IMR-90 (cell line): ENCODE measurements at regions not wholly inside any gene's neighbourhood (a gene's known extent, or its start where the extent isn't known, plus 50 kb on each side); places are given as distances from the start of the nearest gene placed in this dataset.

Source experiments
- ATAC-seq: fragments of 200-7000 bp; cut with Tn5 transposase; 2 replicates; pipeline ENCODE4 v1.9.1; 2020; ENCODE audit warnings: low read depth, mild to moderate bottlenecking, moderate library complexity
- BruUV-seq: library from RNA; stranded (reverse); fragments of 400-500 nt; replicated peaks from 2 replicates; lab custom pipeline; 2021; lab: Mats Ljungman, UMichigan
- CTCF ChIA-PET: fragments of 300-600 bp; formaldehyde crosslinking; extraction: SDS; loops from one replicate; lab custom pipeline; 2021; ENCODE audit warnings: antibody characterized with exemption; lab: Yijun Ruan, JAX
- POLR2A ChIA-PET: fragments of 300-600 bp; sonication (Branson Sonifier 250); formaldehyde crosslinking; loops from one replicate; lab custom pipeline; 2022; ENCODE audit warnings: antibody characterized with exemption; ENCODE audit not compliant: unreplicated experiment; lab: Charles Lee
- DNase-seq: peaks from one replicate; pipeline ENCODE4 v3.0.0; 2013
- H2AFZ ChIP-seq: replicated peaks from 2 replicates; pipeline ENCODE3; 2013; ENCODE audit warnings: low read length, mild to moderate bottlenecking; ENCODE audit not compliant: poor library complexity
- H2AK5ac ChIP-seq: 2 replicates; pipeline ENCODE4 v1.6.1; 2013; ENCODE audit warnings: low read depth, low read length, inconsistent platforms
- H2AK9ac ChIP-seq: replicated peaks from 2 replicates; pipeline ENCODE3; 2013; ENCODE audit warnings: mild to moderate bottlenecking, low read depth, low read length, moderate library complexity; ENCODE audit not compliant: poor library complexity
- H2BK120ac ChIP-seq: 2 replicates; pipeline ENCODE4 v1.6.1; 2013; ENCODE audit warnings: low read depth, low read length, inconsistent platforms
- H2BK15ac ChIP-seq: 3 replicates; pipeline ENCODE4 v1.6.1; 2013; ENCODE audit warnings: low read depth, low read length, inconsistent platforms
- H2BK20ac ChIP-seq: 2 replicates; pipeline ENCODE4 v1.6.1; 2013; ENCODE audit warnings: low read depth, mild to moderate bottlenecking, inconsistent platforms, low read length, moderate library complexity
- H2BK5ac ChIP-seq: 2 replicates; pipeline ENCODE4 v1.6.1; 2013; ENCODE audit warnings: mild to moderate bottlenecking, low read depth, low read length, inconsistent platforms; ENCODE audit not compliant: poor library complexity, severe bottlenecking
- H3K14ac ChIP-seq: replicated peaks from 2 replicates; pipeline ENCODE4 v1.6.1; 2013; ENCODE audit warnings: low read depth, low read length, inconsistent platforms
- H3K18ac ChIP-seq: 2 replicates; pipeline ENCODE4 v1.6.1; 2013; ENCODE audit warnings: low read depth, low read length, control low read depth
- H3K23ac ChIP-seq: 2 replicates; pipeline ENCODE4 v1.6.1; 2013; ENCODE audit warnings: low read depth, low read length, inconsistent platforms
- H3K27ac ChIP-seq: 2 replicates; pipeline ENCODE4 v1.5.1; 2013; ENCODE audit warnings: mild to moderate bottlenecking, control low read depth, low read length; ENCODE audit not compliant: insufficient read depth
- H3K27me3 ChIP-seq: 2 replicates; pipeline ENCODE4 v1.6.1; 2013; ENCODE audit warnings: low read length; ENCODE audit not compliant: control insufficient read depth, insufficient read depth
- H3K36me3 ChIP-seq: 2 replicates; pipeline ENCODE4 v1.6.1; 2013; ENCODE audit warnings: low read length, mixed read lengths; ENCODE audit not compliant: control insufficient read depth, insufficient read depth
- H3K4ac ChIP-seq: 2 replicates; pipeline ENCODE4 v1.6.1; 2013; ENCODE audit warnings: low read depth, low read length, inconsistent platforms
- H3K4me1 ChIP-seq: 2 replicates; pipeline ENCODE4 v1.6.1; 2013; ENCODE audit warnings: low read length, mixed read lengths; ENCODE audit not compliant: control insufficient read depth, insufficient read depth
- H3K4me2 ChIP-seq: 2 replicates; pipeline ENCODE4 v1.6.1; 2013; ENCODE audit warnings: low read depth, mild to moderate bottlenecking, control low read depth, low read length, moderate library complexity
- H3K4me3 ChIP-seq: 2 replicates; pipeline ENCODE4 v1.5.1; 2013; ENCODE audit warnings: low read depth, mild to moderate bottlenecking, control low read depth, low read length, moderate library complexity; ENCODE audit not compliant: insufficient read depth
- H3K56ac ChIP-seq: 2 replicates; pipeline ENCODE4 v1.6.1; 2013; ENCODE audit warnings: low read length, inconsistent platforms; ENCODE audit not compliant: insufficient read depth; ENCODE audit errors: extremely low read depth
- H3K79me1 ChIP-seq, 2 experiments: 2 replicates each; pipeline ENCODE4 v1.6.1; 2013; ENCODE audit warnings: low read length in 2 of 2, inconsistent platforms in 1 of 2, low read depth in 1 of 2
- H3K9ac ChIP-seq: 2 replicates; pipeline ENCODE4 v1.6.1; 2013; ENCODE audit warnings: low read depth, low read length, control low read depth
- H3K9me1 ChIP-seq: 2 replicates; pipeline ENCODE4 v1.6.1; 2013; ENCODE audit warnings: low read length, inconsistent platforms; ENCODE audit not compliant: insufficient read depth
- H3K9me3 ChIP-seq: 2 replicates; pipeline ENCODE4 v1.6.1; 2013; ENCODE audit warnings: low read length; ENCODE audit not compliant: control insufficient read depth, insufficient read depth
- H4K20me1 ChIP-seq: 2 replicates; pipeline ENCODE4 v1.6.1; 2013; ENCODE audit warnings: low read length, inconsistent platforms; ENCODE audit not compliant: insufficient read depth
- H4K5ac ChIP-seq: 2 replicates; pipeline ENCODE4 v1.6.1; 2013; ENCODE audit warnings: mild to moderate bottlenecking, low read depth, low read length, control low read depth
- H4K8ac ChIP-seq, 2 experiments: 2 replicates each; pipeline ENCODE4 v1.6.1; 2013; ENCODE audit warnings: low read depth in 2 of 2, low read length in 2 of 2, control low read depth in 1 of 2, inconsistent platforms in 1 of 2
- H4K91ac ChIP-seq: 2 replicates; pipeline ENCODE4 v1.6.1; 2013; ENCODE audit warnings: low read depth, low read length, inconsistent platforms; ENCODE audit not compliant: insufficient read depth
- BHLHE40 ChIP-seq: fragments of 150-350 bp; IDR thresholded peaks from 2 replicates; pipeline ENCODE4 v1.6.1; 2016; ENCODE audit warnings: mild to moderate bottlenecking, low read depth, low read length
- CHD1 ChIP-seq: IDR thresholded peaks from 2 replicates; pipeline ENCODE4 v1.6.1; 2012; ENCODE audit warnings: low read depth, low read length, improper control_type of control experiment
- MAFK ChIP-seq: IDR thresholded peaks from 2 replicates; pipeline ENCODE4 v1.6.1; 2012; ENCODE audit warnings: low read depth, low read length, improper control_type of control experiment
- MXI1 ChIP-seq: IDR thresholded peaks from 2 replicates; pipeline ENCODE4 v1.6.1; 2012; ENCODE audit warnings: low read depth, mild to moderate bottlenecking, low read length, moderate library complexity, borderline replicate concordance
- POLR2A ChIP-seq: IDR thresholded peaks from 2 replicates; pipeline ENCODE4 v1.6.1; 2012; ENCODE audit warnings: mild to moderate bottlenecking, low read depth, low read length
- RAD21 ChIP-seq: IDR thresholded peaks from 2 replicates; pipeline ENCODE4 v1.6.1; 2012; ENCODE audit warnings: low read length, improper control_type of control experiment
- RCOR1 ChIP-seq: IDR thresholded peaks from 2 replicates; pipeline ENCODE4 v1.6.1; 2012; ENCODE audit warnings: mild to moderate bottlenecking, low read length, improper control_type of control experiment; ENCODE audit not compliant: insufficient replicate concordance
- SMC3 ChIP-seq: fragments of 150-350 bp; IDR thresholded peaks from 2 replicates; pipeline ENCODE4 v1.6.1; 2016; ENCODE audit warnings: low read depth, mild to moderate bottlenecking, antibody characterized with exemption, low read length, moderate library complexity
- WGBS, 2 experiments: methylation state at CpG; one replicate each; pipeline versions ENCODE4 v1.1.5 to v1.1.7; 2013; ENCODE audit warnings: missing lambda C conversion rate in 2 of 2; ENCODE audit not compliant: insufficient read length in 1 of 2; ENCODE audit errors: extremely low coverage in 2 of 2; 5-methylcytosine and 5-hydroxymethylcytosine counted together
- dilution Hi-C: fragments of 300-500 bp; cut with HindIII; formaldehyde crosslinking; loops from one replicate; pipeline ENCODE4 v1.14.3; 2018; ENCODE audit warnings: low sequenced_read_pairs; ENCODE audit not compliant: unreplicated experiment
- in situ Hi-C: fragments of 300-500 bp; cut with MboI; formaldehyde crosslinking; loops from 3 replicates; pipeline ENCODE4 v1.14.3; 2019; ENCODE audit warnings: low sequenced_read_pairs, inconsistent platforms, mixed read lengths
- intact Hi-C: fragments of 100-400 bp; cut with micrococcal nuclease; formaldehyde crosslinking; loops from 2 replicates; pipeline ENCODE4 v1.10.0; 2022
- TF ChIP-seq, protein P1 (sequence below): fragments of 150-350 bp; IDR thresholded peaks from 2 replicates; pipeline ENCODE4 v1.6.1; 2016; ENCODE audit warnings: low read depth, mild to moderate bottlenecking, low read length, moderate library complexity, borderline replicate concordance
- TF ChIP-seq, protein P2 (sequence below): conservative IDR thresholded peaks from 2 replicates; pipeline ENCODE4 v1.5.1; 2012; ENCODE audit warnings: mild to moderate bottlenecking, low read depth, low read length, improper control_type of control experiment

DNA sequence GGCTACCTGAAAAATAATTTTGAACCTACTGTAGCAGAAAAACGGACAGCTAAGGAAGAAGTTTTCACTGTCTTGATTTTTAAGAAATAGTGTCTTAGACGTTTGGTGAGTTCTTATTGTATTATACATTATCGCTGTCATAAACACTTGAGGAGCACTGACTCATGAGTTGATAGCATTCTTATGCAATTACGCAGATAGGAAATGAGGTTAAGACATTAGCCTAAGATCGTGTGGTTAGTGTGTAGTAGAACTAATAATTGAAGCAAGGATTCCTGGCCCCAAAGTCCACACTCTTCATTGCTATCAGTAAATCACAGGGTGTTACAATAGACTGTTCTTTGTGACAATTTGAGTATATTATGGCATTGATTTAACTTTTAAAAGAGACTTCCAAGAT lies 238.1 kb downstream of the ARAP2 start:
- Histone ChIP-seq H2AK9ac (no peak overlapping the region), H3K79me1 (no peaks in the 10 kb centered on the region), H3K4me2 (no peak overlapping the region), H4K5ac (no peak overlapping the region), H3K4me3 (no peak overlapping the region), H3K9me3 (0 out of 2 replicates have a peak, but pooled peaks cover 2% of the 10 kb centered on the region), H3K9me1 (no peaks in the 10 kb centered on the region), H3K9ac (no peak overlapping the region), H2BK5ac (no peak overlapping the region), H4K8ac (no peak overlapping the region), H3K23ac (no peak overlapping the region), H2AFZ (no peak overlapping the region), H4K20me1 (no peaks in the 10 kb centered on the region), H2BK20ac (no peak overlapping the region), H2AK5ac (no peak overlapping the region), H3K27ac (no peak overlapping the region), H3K18ac (no peak overlapping the region), H3K27me3 (no peaks in the 10 kb centered on the region), H3K36me3 (no peaks in the 10 kb centered on the region), H3K56ac (no peak overlapping the region), H2BK15ac (no peak overlapping the region), H4K91ac (no peak overlapping the region), H3K4ac (no peak overlapping the region), H3K4me1 (no peaks in the 10 kb centered on the region), H2BK120ac (no peak overlapping the region), H3K14ac (no peak overlapping the region)
- CTCF ChIA-PET = no interaction called here
- no CpG with 5 or more reads among the region's 5 CpGs for WGBS, 2 experiments
- intact Hi-C loops (no loop called here), dilution Hi-C loops (no loop called here), in situ Hi-C loops (no loop called here)
- TF ChIP-seq MAFK (no peak), MXI1 (no peak), SMC3 (no peak), POLR2A (no peak), CHD1 (no peak), BHLHE40 (no peak), RCOR1 (no peak), RAD21 (no peak)
- TF ChIP-seq, protein P1, sequence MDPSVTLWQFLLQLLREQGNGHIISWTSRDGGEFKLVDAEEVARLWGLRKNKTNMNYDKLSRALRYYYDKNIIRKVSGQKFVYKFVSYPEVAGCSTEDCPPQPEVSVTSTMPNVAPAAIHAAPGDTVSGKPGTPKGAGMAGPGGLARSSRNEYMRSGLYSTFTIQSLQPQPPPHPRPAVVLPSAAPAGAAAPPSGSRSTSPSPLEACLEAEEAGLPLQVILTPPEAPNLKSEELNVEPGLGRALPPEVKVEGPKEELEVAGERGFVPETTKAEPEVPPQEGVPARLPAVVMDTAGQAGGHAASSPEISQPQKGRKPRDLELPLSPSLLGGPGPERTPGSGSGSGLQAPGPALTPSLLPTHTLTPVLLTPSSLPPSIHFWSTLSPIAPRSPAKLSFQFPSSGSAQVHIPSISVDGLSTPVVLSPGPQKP = no peak
- TF ChIP-seq, protein P2, sequence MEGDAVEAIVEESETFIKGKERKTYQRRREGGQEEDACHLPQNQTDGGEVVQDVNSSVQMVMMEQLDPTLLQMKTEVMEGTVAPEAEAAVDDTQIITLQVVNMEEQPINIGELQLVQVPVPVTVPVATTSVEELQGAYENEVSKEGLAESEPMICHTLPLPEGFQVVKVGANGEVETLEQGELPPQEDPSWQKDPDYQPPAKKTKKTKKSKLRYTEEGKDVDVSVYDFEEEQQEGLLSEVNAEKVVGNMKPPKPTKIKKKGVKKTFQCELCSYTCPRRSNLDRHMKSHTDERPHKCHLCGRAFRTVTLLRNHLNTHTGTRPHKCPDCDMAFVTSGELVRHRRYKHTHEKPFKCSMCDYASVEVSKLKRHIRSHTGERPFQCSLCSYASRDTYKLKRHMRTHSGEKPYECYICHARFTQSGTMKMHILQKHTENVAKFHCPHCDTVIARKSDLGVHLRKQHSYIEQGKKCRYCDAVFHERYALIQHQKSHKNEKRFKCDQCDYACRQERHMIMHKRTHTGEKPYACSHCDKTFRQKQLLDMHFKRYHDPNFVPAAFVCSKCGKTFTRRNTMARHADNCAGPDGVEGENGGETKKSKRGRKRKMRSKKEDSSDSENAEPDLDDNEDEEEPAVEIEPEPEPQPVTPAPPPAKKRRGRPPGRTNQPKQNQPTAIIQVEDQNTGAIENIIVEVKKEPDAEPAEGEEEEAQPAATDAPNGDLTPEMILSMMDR = no peak
- BruUV-seq = no TSS peak
- POLR2A ChIA-PET = no interaction called here
- DNase-seq (peak; percentile 46), ATAC-seq (no peak)
